ENCODE measurements at regions not wholly inside any gene's neighbourhood (a gene's known extent, or its start where the extent isn't known, plus 50 kb on each side); places are given as distances from the start of the nearest gene placed in this dataset.

DNA sequence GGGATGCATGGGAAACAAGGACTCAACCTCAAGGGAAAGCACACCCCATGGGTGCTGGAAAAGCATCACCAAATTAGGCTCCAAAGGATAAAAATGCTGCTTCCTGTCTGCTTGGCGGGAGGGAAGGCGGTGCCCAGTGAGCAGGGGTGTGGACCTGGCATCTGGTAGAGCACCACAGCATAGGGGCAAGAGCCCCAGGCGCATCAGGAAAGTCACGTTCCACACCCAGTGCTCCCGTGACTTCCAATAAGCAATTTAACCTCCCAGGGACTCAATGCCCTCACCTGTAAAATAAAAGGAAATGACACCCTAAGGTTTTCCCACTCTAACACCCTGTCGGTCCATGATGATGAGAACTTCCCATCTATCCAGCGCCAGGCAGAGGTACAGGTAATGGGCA, 206.0 kb downstream of the SETD4 start:
- CTCF ChIA-PET = interaction anchor here (1.8 kb wide), 1 partner anchor 14 kb away, joined by 7 read pairs; no protein-coding TSS in a partner anchor
- no peak for TF ChIP-seq GABPA (IDR thresholded peaks at IDR 0.05; ENCODE audit: low read depth)
- TF ChIP-seq JUND (IDR thresholded peaks at IDR 0.05) = no peak
- no peak for TF ChIP-seq CTCF (IDR thresholded peaks at IDR 0.05)
- no peak for TF ChIP-seq TEAD4 (IDR thresholded peaks at IDR 0.05; ENCODE audit: borderline replicate concordance, insufficient read depth)
- no peak for TF ChIP-seq NFIC (IDR thresholded peaks at IDR 0.05; ENCODE audit: borderline replicate concordance)
- no peak for TF ChIP-seq RCOR1 (IDR thresholded peaks at IDR 0.05; ENCODE audit: low read length)
- TF ChIP-seq TCF12 (IDR thresholded peaks at IDR 0.05) = no peak
- no peak for TF ChIP-seq TAF1 (IDR thresholded peaks at IDR 0.05; ENCODE audit: borderline replicate concordance, low read depth, low read length)
- no peak for TF ChIP-seq EP300 (IDR thresholded peaks at IDR 0.05; ENCODE audit: borderline replicate concordance in 1 of 2, low read depth in 1 of 2, low read length in 1 of 2)
- H3F3A ChIP-seq (replicated peaks; ENCODE audit: insufficient read depth) = peaks cover 3% of the 10 kb centered on the region

DNA sequence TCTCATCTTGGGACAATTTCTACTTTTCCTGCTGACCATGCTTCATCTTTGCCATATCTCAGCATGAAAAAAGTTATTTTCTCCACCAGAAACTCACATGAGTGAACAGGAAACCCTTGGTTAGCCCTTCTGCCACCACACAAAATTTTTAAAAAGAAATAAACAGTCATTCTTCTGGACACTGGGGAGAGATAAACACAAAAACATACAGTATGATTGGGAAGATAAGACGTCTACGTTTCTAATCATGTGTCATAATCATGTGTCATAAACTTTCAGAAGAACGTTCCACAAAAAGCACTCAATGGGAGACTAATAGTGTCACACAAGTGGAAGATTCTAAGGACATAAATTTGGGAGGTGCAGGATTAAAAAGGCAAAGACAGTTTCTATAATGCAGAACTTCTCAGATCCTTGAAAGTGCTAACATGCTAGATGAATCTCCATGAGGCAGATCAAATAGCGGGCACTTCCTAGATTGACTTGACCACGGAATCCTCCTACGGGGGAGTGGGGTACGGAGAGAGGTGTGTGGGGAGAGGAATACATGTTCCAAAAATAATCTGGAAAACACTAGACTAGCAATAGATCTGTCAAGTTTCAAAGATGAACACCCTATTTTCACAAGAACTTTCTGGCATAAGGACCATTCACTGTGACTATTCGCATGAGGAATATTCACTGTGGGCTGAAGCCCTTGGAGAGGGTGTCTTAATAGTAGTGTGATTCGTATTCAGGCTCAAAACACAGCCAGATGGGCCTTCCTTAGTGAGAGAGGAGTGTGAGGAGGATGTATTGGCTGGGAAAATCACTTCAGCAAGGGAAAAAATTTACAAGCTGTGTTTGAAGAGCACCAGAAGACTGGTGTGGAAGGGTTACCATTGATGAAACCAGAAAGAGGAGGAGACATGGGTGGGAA, 206.7 kb downstream of the SETD4 start:
- Histone ChIP-seq H3F3A (replicated peaks; ENCODE audit: insufficient read depth) (peaks cover 3% of the 10 kb centered on the region), H4K20me1 (ENCODE audit: insufficient read depth) (no peaks in the 10 kb centered on the region), H3K4me3 (ENCODE audit: low read depth in 2 of 2, low read length in 1 of 2) (no peak overlapping the region), H3K9me2 (no peaks in the 10 kb centered on the region), H3K4me2 (no peak overlapping the region), H3K9me3 (no peaks in the 10 kb centered on the region), H3K9ac (no peak overlapping the region), H3K27me3 (ENCODE audit: insufficient read depth) (no peaks in the 10 kb centered on the region; the same call in 1 of the 2 replicates), H2AFZ (ENCODE audit: low read depth) (no peak overlapping the region), H3K4me1 (ENCODE audit: control insufficient read depth in 1 of 2, insufficient read depth in 2 of 2, low read depth in 1 of 2, low read length in 1 of 2) (peaks cover 0 to 14% of the 10 kb centered on the region in 2 experiments; a peak in 3 of 4 replicates), H3K36me3 (replicated peaks in 1 of 2; ENCODE audit: control insufficient read depth in 1 of 2, insufficient read depth in 2 of 2, low read length in 1 of 2) (no peaks in the 10 kb centered on the region), H3K27ac (ENCODE audit: low read depth in 2 of 2, low read length in 1 of 2) (no peak overlapping the region), H3K79me2 (ENCODE audit: insufficient read depth) (no peaks in the 10 kb centered on the region)
- CTCF ChIA-PET = interaction anchor here (1.8 kb wide), 1 partner anchor 13 kb away, joined by 7 read pairs; no protein-coding TSS in a partner anchor
- DNase-seq = no peak
- TF ChIP-seq YY1 (IDR thresholded peaks at IDR 0.05; ENCODE audit: low read depth) = no peak
- TF ChIP-seq RXRA (IDR thresholded peaks at IDR 0.05; ENCODE audit: borderline replicate concordance, low read depth) = no peak
- no peak for TF ChIP-seq EP300 (IDR thresholded peaks at IDR 0.05; ENCODE audit: borderline replicate concordance in 1 of 2, low read depth in 1 of 2, low read length in 1 of 2)
- no peak for TF ChIP-seq GATA2 (CRISPR knock-in tag; IDR thresholded peaks at IDR 0.05)
- TF ChIP-seq GABPA (IDR thresholded peaks at IDR 0.05; ENCODE audit: low read depth) = no peak
- TF ChIP-seq PBX3 (IDR thresholded peaks at IDR 0.05) = no peak
- no peak for TF ChIP-seq FOXM1 (IDR thresholded peaks at IDR 0.05; ENCODE audit: low read depth)
- POLR2A ChIA-PET = no interaction called here
- WGBS (ENCODE audit: low lambda C conversion rate) = 40% methylated on average over 9 of the region's 9 CpGs

More for the DNA sequence above, 206.0 kb downstream of the SETD4 start:
- 58% methylated on average over 6 of the region's 7 CpGs for WGBS (ENCODE audit: low lambda C conversion rate)
- POLR2A ChIA-PET = no interaction called here
- no peak overlapping the region for H2AFZ ChIP-seq (ENCODE audit: low read depth)
- H3K27me3 ChIP-seq (ENCODE audit: insufficient read depth) = no peaks in the 10 kb centered on the region; the same call in 1 of the 2 replicates
- H3K27ac ChIP-seq (ENCODE audit: low read depth in 2 of 2, low read length in 1 of 2) = no peak overlapping the region
- H3K4me3 ChIP-seq (ENCODE audit: low read depth in 2 of 2, low read length in 1 of 2) = no peak overlapping the region
- no peak overlapping the region for H3K9ac ChIP-seq
- no peak overlapping the region for H3K4me2 ChIP-seq
- H3K9me2 ChIP-seq = no peaks in the 10 kb centered on the region
- DNase-seq = no peak
- H4K20me1 ChIP-seq (ENCODE audit: insufficient read depth) = no peaks in the 10 kb centered on the region
- no peaks in the 10 kb centered on the region for H3K9me3 ChIP-seq
- no peaks in the 10 kb centered on the region for H3K79me2 ChIP-seq (ENCODE audit: insufficient read depth)
- H3K4me1 ChIP-seq (ENCODE audit: control insufficient read depth in 1 of 2, insufficient read depth in 2 of 2, low read depth in 1 of 2, low read length in 1 of 2) = peaks cover 0 to 14% of the 10 kb centered on the region in 2 experiments; a peak in 3 of 4 replicates
- no peaks in the 10 kb centered on the region for H3K36me3 ChIP-seq (replicated peaks in 1 of 2; ENCODE audit: control insufficient read depth in 1 of 2, insufficient read depth in 2 of 2, low read length in 1 of 2)

Measured in SK-N-SH (cell line).